Stimulated activated naive CD8-positive, alpha-beta T cell treated with anti-CD3 and anti-CD28 coated beads, Interleukin-15, Interleukin-2, amounts not matched to agents 100 ng/mL and 50 ng/mL, for 24 hours (primary cell): ENCODE measurements at regions not wholly inside any gene's neighbourhood (a gene's known extent, or its start where the extent isn't known, plus 50 kb on each side); places are given as distances from the start of the nearest gene placed in this dataset.
"Not testable (repeated sequence)": the region's sequence is repeated elsewhere in the genome, so short reads cannot be mapped to it uniquely, and the experiment has no call there.

ENCODE experiments used
- H3K27ac Mint-ChIP-seq: one replicate; pipeline ENCODE4 v1.8.0; 2021; ENCODE audit warnings: mild to moderate bottlenecking, mixed read lengths
- H3K27me3 Mint-ChIP-seq: one replicate; pipeline ENCODE4 v1.8.0; 2021; ENCODE audit warnings: mixed read lengths
- H3K36me3 Mint-ChIP-seq: one replicate; pipeline ENCODE4 v1.8.0; 2021; ENCODE audit warnings: low read depth, mixed read lengths
- H3K4me1 Mint-ChIP-seq: one replicate; pipeline ENCODE4 v1.8.0; 2021; ENCODE audit warnings: low read depth, mixed read lengths
- H3K4me3 Mint-ChIP-seq: one replicate; pipeline ENCODE4 v1.8.0; 2021; ENCODE audit warnings: mild to moderate bottlenecking, mixed read lengths
- H3K9me3 Mint-ChIP-seq: one replicate; pipeline ENCODE4 v1.8.0; 2021; ENCODE audit warnings: mixed read lengths

DNA sequence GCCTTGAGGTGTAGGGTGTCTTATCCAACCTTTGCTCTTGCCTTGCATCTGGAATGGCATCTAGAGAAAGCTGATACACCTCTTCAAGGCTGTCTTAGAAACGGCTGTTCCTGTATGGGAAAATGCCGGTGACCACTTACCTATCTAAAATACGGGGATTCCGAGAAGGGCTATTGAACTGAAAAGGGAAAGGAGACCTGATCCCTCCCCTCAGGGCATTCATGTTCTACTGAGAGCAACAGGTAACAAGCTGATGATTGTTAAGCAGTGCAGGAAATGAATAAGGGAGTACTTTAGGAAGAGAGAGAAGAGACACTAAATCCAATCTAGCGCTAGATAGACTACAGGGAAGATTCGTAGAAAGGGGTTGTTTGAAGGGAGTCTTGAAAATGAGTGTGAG, 1388.1 kb downstream of the FAM181B start:
- Mint-ChIP-seq H3K36me3 (no peaks in the 10 kb centered on the region), H3K4me3 (no peak overlapping the region), H3K27me3 (no peaks in the 10 kb centered on the region), H3K27ac (no peak overlapping the region), H3K9me3 (no peaks in the 10 kb centered on the region), H3K4me1 (no peaks in the 10 kb centered on the region)

DNA sequence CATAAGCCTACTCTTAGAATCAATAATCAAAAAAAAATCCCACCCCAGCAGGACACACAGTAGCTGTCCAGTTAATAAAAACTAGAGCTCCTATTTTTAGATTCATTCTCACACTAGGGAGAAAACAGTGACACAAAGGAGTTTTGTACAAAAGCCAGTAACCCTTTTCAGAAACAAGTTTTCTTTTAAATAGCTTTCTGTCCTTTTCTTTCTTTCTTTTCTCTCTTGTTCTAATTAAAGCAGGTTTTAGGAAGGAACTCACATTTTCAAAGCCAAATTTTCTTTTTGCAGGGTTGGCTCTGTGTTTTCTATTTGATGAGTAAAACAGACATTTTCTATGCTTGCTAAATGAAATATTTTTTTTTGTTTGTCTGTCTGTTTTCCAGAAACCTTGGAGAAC, 1390.7 kb downstream of the FAM181B start:
- H3K27ac Mint-ChIP-seq: no peak overlapping the region
- H3K9me3 Mint-ChIP-seq: peaks cover 6% of the 10 kb centered on the region
- H3K27me3 Mint-ChIP-seq: no peaks in the 10 kb centered on the region
- H3K4me3 Mint-ChIP-seq: no peak overlapping the region
- no peaks in the 10 kb centered on the region for H3K36me3 Mint-ChIP-seq
- no peaks in the 10 kb centered on the region for H3K4me1 Mint-ChIP-seq

DNA sequence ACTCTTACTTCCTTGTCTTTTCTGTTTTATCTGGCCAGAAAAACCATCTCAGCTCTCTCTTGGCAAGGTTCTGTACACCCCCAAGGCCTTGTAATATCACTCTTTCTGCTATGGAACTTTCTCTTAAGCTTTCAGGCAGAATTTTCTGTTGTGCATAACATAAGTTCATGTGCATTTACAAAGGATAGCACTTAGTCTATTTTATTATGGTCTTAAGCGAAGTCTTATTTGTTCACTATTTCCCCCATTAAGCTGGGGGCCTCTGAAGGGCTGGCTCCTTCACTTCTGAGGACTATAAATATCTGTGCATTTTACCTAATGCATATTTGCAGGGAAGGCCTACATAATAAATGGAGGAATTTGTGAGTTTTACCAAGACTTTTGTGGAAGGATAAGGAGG, 1393.4 kb downstream of the FAM181B start:
- H3K27me3 Mint-ChIP-seq: no peaks in the 10 kb centered on the region
- no peak overlapping the region for H3K27ac Mint-ChIP-seq

DNA sequence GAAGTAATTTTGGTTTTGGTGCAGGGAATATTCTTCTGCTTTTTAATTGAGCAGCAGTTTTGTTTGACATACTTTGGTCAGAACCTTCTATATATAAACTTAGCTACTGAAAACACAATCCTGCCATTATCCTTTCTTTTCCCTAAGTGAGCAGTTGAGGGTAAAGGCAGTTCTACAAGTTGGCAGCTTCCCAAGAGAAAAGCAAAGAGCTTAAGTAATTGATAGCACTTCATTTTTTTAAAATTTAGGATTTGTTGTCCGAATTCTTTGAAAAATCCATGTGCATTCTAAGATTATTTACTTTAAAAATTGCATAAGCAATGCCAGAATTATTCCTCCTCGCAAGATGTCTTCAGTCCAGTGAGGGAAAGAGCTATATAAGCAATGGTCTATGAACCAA, 1394.1 kb downstream of the FAM181B start:
- Mint-ChIP-seq H3K4me3 (no peak overlapping the region), H3K27ac (no peak overlapping the region), H3K27me3 (no peaks in the 10 kb centered on the region), H3K4me1 (no peaks in the 10 kb centered on the region), H3K9me3 (peaks cover 12% of the 10 kb centered on the region), H3K36me3 (no peaks in the 10 kb centered on the region)

More for the DNA sequence above, 1393.4 kb downstream of the FAM181B start:
- Mint-ChIP-seq H3K36me3 (no peaks in the 10 kb centered on the region), H3K9me3 (peaks cover 12% of the 10 kb centered on the region), H3K4me3 (no peak overlapping the region), H3K4me1 (no peaks in the 10 kb centered on the region)

DNA sequence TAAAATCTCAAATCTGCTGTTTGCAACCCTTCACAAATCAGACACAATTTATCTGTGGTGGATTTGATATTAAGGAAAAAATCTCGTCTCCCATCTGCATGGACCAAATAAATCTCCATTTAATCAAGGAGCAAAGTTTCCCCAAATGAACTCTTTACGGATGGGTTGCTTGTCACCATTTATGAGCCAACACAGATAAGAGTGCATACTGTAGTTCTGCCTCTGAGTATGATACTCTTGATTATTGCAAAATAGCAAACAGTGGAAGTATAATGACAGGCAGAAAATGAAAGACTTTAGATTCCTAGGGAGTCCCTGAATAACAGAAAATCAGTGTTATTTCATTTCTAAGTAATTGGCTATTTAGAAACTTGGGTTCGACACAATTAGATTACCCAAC, 1395.9 kb downstream of the FAM181B start:
- Mint-ChIP-seq H3K27ac (no peak overlapping the region), H3K9me3 (peaks cover 12% of the 10 kb centered on the region), H3K36me3 (no peaks in the 10 kb centered on the region), H3K4me1 (no peaks in the 10 kb centered on the region), H3K4me3 (no peak overlapping the region), H3K27me3 (no peaks in the 10 kb centered on the region)

DNA sequence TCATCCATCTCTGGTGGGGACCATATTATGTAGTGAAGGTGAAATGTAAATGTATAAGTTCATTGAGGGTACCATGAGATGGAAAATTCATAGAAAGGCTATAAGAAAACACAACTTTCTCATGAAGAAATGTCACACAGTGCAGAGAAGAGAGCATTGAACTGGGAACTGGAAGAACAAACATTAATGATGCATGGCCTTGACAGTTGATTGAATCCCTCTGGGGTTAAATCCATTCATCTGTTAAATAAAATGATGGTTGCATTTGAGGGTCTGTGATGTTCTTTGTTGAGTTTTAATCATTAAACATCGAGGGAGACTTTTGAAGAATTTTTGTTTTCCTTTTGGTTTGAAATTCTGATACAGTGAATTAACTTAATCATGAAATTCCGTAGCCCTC, 1401.4 kb downstream of the FAM181B start:
- H3K27me3 Mint-ChIP-seq: no peaks in the 10 kb centered on the region

DNA sequence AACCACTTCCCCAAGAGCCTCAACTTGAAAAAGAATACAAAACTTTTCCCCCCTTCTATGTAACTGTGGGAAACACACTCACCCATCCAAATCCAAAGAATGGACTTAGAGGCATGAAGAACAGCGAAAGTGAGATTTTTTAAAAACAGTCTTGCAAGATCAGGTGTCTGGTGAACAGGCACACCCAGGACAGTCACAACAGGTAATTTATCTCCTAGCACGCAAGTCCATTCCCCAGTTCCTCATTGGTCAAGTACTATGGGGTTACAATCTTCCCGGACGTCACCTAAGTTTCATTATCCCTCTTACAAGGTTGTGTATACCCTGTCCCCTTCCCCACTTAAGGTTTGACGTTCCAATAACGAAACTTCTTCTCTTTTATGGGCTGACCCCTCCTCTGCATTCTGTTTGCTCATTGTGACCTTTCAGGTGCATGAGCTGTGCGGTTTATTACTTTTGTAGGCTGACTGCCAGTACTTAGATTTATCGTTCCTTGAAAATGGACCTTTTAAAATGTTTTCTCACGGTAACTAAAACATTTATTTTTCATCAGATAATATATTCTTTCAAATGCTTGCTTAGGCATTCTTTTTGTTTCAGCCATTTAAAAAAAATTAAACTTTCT, 1401.9 kb downstream of the FAM181B start:
- H3K9me3 Mint-ChIP-seq: peaks cover 10% of the 10 kb centered on the region
- no peaks in the 10 kb centered on the region for H3K27me3 Mint-ChIP-seq
- no peak overlapping the region for H3K27ac Mint-ChIP-seq
- no peaks in the 10 kb centered on the region for H3K36me3 Mint-ChIP-seq
- H3K4me3 Mint-ChIP-seq: no peak overlapping the region
- H3K4me1 Mint-ChIP-seq: no peaks in the 10 kb centered on the region

More for the DNA sequence above, 1401.4 kb downstream of the FAM181B start:
- no peaks in the 10 kb centered on the region for H3K4me1 Mint-ChIP-seq
- H3K4me3 Mint-ChIP-seq: no peak overlapping the region
- no peaks in the 10 kb centered on the region for H3K36me3 Mint-ChIP-seq
- peaks cover 14% of the 10 kb centered on the region for H3K9me3 Mint-ChIP-seq
- H3K27ac Mint-ChIP-seq: no peak overlapping the region

DNA sequence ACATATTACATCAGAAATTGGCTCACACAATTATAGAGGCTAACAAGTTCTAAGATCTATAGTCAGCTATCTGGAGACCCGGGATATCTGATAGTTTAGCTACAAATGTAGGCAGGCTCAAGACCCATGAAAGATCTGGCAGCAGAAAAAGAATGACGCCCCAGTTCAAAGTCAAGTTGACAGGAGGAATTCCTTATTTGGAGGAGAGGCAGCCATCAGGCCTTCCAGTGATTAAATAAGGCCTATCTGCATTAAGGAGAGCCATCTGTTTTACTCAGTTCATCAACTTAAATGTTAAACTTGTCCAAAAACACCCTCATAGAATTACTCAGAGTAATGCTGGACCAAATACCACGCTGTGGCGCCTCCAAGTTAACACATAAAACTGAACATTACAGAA, 1402.6 kb downstream of the FAM181B start:
- Mint-ChIP-seq H3K9me3 (peaks cover 8% of the 10 kb centered on the region), H3K4me3 (no peak overlapping the region), H3K4me1 (no peaks in the 10 kb centered on the region), H3K27me3 (no peaks in the 10 kb centered on the region), H3K36me3 (no peaks in the 10 kb centered on the region), H3K27ac (no peak overlapping the region)

DNA sequence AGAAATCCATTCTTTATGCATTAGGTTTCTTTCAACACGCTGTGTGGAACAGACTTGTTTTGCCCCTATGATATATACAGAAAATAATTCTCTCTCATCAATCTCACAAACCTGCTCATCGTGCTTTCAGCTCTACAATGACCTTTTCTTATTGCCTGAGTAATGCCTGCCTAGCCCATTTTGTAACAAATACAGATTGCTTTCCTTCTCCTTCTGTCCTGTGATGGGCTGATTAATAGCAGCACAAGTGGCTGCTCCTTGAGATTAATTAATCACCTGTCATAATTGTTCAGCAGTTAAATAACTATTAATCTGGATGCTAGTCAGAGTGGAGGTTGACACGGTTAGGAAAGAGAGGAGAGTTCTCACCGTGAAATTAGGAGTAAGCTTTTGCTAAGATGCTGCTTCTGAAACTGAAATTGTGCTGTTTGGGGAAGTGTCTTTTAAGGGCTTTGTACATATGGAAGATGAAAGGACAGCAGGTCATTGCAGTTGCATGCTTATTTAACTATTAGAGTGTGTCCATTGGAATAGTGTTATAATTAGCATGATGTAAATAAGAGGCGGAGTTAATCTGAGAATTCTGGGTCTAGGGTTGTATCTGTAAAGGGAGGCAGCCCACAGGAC, 1430.5 kb downstream of the FAM181B start:
- H3K27me3 Mint-ChIP-seq: no peaks in the 10 kb centered on the region
- H3K27ac Mint-ChIP-seq: no peak overlapping the region
- H3K4me1 Mint-ChIP-seq: no peaks in the 10 kb centered on the region
- peaks cover 11% of the 10 kb centered on the region for H3K9me3 Mint-ChIP-seq
- no peaks in the 10 kb centered on the region for H3K36me3 Mint-ChIP-seq
- no peak overlapping the region for H3K4me3 Mint-ChIP-seq

DNA sequence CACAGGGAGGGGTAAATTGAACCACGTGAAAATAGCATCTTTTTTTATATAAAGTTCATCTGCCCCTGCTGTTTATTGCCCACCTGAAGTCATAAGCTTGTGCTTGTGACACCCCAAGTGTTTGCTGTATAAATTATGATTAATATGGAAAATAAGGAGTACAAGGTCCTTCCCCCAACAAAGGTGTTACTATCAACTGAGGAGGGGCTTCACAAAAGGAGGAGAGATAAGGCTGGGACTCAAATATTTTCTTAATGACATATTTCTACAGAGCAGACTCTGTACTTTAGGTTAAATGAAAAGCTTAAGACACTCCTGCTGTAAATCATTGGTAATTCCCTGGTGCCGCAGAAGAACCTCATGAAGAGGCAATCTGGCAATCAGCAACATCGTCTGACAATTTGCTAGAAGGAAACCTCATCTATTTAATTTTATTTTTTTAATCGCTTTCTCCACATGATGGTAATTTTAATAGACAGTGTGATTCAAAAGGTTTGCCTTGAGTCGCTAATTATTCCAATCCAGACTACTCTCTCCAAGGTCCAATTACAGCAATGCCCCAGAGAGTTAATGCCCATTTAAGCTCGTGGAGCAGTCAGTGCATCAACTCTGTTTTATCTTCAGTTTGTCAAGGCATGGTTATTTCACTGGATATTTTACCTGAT, 1432.4 kb downstream of the FAM181B start:
- no peak overlapping the region for H3K27ac Mint-ChIP-seq
- no peaks in the 10 kb centered on the region for H3K36me3 Mint-ChIP-seq
- no peaks in the 10 kb centered on the region for H3K27me3 Mint-ChIP-seq
- peaks cover 8% of the 10 kb centered on the region for H3K9me3 Mint-ChIP-seq
- H3K4me1 Mint-ChIP-seq: no peaks in the 10 kb centered on the region
- H3K4me3 Mint-ChIP-seq: no peak overlapping the region

DNA sequence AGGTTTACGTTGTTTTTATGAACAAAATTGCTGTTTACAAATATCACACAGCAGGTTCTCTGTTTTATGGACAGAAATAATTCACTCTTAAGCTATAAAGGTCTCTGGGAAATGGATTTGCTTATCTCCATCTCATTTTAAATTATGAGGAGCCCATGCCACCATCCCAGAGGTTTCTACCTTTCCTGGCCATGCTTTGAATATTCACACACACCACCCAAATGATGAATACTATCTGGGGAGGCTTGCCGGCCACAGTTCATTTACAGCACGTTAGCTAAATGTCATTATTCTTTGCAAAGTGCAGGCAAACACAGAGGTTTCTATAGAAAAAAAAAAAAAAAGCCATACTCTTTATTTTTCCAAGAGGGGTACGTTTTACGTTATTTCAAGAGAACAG, 1446.7 kb downstream of the FAM181B start:
- Mint-ChIP-seq H3K9me3 (peaks cover 26% of the 10 kb centered on the region), H3K4me3 (no peak overlapping the region), H3K27me3 (no peaks in the 10 kb centered on the region), H3K36me3 (no peaks in the 10 kb centered on the region), H3K27ac (no peak overlapping the region), H3K4me1 (no peaks in the 10 kb centered on the region)

DNA sequence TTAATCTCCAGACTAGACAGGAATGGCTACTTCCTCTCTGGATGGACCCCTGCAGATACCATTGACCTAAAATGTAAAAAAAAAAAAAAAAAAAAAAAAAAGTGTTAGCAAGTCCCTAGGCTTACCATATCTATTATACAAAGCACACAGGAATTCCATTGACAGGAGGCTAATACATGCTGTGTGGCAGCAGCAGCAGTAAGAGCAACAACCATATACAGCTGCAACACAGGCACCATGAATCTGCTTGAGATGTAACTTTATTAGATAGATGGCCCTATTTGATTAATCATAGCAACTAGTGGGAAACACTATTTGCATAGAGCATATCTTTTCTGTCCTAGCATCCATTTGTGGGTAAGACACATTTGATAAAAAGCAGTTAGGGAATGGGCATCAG, 1447.1 kb downstream of the FAM181B start:
- H3K27me3 Mint-ChIP-seq: no peaks in the 10 kb centered on the region
- no peaks in the 10 kb centered on the region for H3K36me3 Mint-ChIP-seq
- H3K9me3 Mint-ChIP-seq: peaks cover 26% of the 10 kb centered on the region
- no peaks in the 10 kb centered on the region for H3K4me1 Mint-ChIP-seq
- H3K27ac Mint-ChIP-seq: no peak overlapping the region
- H3K4me3 Mint-ChIP-seq: no peak overlapping the region

DNA sequence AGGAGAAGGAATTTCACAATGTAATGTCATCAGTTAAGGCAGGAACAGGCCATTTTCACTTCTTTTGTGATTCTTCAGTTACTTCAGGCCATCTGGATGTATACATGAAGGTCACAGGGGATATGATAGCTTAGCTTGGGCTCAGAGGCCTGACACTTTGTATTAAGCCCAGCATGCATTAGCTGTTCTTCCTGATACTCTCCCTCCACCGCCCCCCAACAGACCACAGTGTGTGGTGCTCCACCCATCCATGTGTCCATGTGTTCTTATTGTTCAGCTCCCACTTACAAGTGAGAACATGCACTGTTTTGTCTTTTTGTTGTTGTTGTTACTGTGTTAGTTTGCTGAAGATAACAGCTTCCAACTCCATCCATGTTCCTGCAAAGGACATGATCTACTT, 1453.4 kb downstream of the FAM181B start:
- not testable (repeated sequence) for H3K27me3 Mint-ChIP-seq, H3K4me3 Mint-ChIP-seq, H3K27ac Mint-ChIP-seq, H3K4me1 Mint-ChIP-seq, H3K36me3 Mint-ChIP-seq
- peaks cover 21% of the 10 kb centered on the region for H3K9me3 Mint-ChIP-seq

DNA sequence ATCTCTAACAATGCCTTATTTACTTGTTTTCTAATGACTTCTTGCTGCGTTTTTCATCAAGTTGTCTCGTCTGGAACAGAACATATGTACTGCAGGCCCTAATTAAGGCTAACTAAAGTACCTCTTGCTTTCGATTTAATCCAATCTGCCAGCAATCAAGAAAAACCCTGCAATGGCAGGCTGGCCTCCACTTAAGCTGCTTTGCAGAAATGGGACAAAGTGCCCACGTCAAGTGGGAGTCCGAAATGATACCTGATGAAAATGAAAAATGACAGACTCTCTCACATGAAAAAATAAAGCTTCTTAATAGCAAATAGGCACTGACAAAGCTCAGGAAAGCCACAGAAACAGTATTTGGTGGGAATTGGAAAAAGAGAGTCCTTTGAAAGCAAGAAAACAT, 1454.7 kb downstream of the FAM181B start:
- H3K36me3 Mint-ChIP-seq: no peaks in the 10 kb centered on the region

DNA sequence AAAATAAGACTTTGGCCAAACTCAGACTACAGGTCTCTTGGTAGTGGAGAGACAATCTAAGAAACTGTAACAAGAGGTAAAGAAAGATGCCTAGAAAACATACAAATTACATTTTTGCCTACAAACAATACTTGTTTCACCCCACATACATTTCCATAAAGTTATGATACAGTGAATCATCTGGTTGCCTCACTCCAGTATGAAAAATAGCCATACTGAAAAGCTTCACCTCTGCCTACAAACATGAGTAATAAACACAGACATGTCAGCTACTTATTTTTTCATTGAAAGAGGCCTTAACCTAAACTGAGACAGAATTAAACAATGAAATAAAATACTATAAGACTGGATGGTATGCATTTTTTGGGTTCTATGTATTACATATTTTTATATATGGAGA, 1463.0 kb downstream of the FAM181B start:
- Mint-ChIP-seq H3K27ac (no peak overlapping the region), H3K4me3 (no peak overlapping the region), H3K9me3 (no peaks in the 10 kb centered on the region), H3K36me3 (no peaks in the 10 kb centered on the region), H3K27me3 (no peaks in the 10 kb centered on the region), H3K4me1 (no peaks in the 10 kb centered on the region)

More for the DNA sequence above, 1454.7 kb downstream of the FAM181B start:
- H3K27ac Mint-ChIP-seq: no peak overlapping the region
- H3K4me3 Mint-ChIP-seq: no peak overlapping the region
- no peaks in the 10 kb centered on the region for H3K27me3 Mint-ChIP-seq
- H3K4me1 Mint-ChIP-seq: no peaks in the 10 kb centered on the region
- H3K9me3 Mint-ChIP-seq: peaks cover 19% of the 10 kb centered on the region

DNA sequence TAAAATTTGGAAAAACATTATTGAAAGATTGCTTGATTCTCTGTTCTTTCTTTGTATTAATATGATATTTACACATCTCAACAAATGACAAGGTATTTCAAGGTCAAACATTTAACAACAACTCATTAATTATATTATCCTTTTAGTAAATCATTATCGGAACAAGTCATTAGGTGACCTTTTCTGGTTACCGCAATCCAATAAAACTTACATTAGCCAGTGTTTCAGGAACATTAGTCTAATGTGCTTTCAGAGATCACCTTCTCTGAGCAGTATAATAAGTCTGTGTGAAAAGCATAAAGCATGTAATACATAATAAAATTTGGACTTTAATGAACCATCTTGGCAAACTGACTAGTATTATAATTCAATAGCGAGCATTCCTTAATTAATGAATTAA, 1466.4 kb downstream of the FAM181B start:
- H3K36me3 Mint-ChIP-seq: no peaks in the 10 kb centered on the region
- H3K4me1 Mint-ChIP-seq: no peaks in the 10 kb centered on the region
- H3K9me3 Mint-ChIP-seq: peaks cover 2% of the 10 kb centered on the region
- H3K27me3 Mint-ChIP-seq: no peaks in the 10 kb centered on the region
- no peak overlapping the region for H3K4me3 Mint-ChIP-seq
- H3K27ac Mint-ChIP-seq: no peak overlapping the region
